Coronary artery (tissue), 2 donors: ENCODE measurements at regions not wholly inside any gene's neighbourhood (a gene's known extent, or its start where the extent isn't known, plus 50 kb on each side); places are given as distances from the start of the nearest gene placed in this dataset.
"Not testable (repeated sequence)": the region's sequence is repeated elsewhere in the genome, so short reads cannot be mapped to it uniquely, and the experiment has no call there.

Source experiments
- DNase-seq: peaks from one replicate; pipeline ENCODE4 v3.0.0-alpha.2; 2017; ENCODE audit warnings: low spot score
- H3K27ac ChIP-seq, 2 donors: fragments of 200-600 bp; sonication (generic); one replicate each; pipeline ENCODE4 v1.5.1; 2016 to 2019
- H3K4me3 ChIP-seq: fragments of 200-600 bp; sonication (generic); 2 replicates; pipeline ENCODE4 v1.5.1; 2016; ENCODE audit warnings: mild to moderate bottlenecking, moderate library complexity
- CTCF ChIP-seq: fragments of 200-600 bp; sonication (generic); IDR thresholded peaks from one replicate; pipeline ENCODE4 v1.5.1; 2019; ENCODE audit warnings: antibody characterized with exemption

GRCh38 chr5:36494028-36494427 lies 112.4 kb upstream of the SLC1A3 start:
- H3K4me3 ChIP-seq: no peak overlapping the region
- no peak for DNase-seq
- H3K27ac ChIP-seq: no peak overlapping the region
- TF ChIP-seq CTCF: no peak

- no peak for DNase-seq
- Histone ChIP-seq H3K27ac (no peak overlapping the region), H3K4me3 (no peak overlapping the region)
- TF ChIP-seq CTCF: no peak
Observed at GRCh38 chr5:36494841-36495601, 111.4 kb upstream of the SLC1A3 start.

GRCh38 chr5:36495611-36496010 lies 110.8 kb upstream of the SLC1A3 start:
- no peak overlapping the region for H3K27ac ChIP-seq
- H3K4me3 ChIP-seq: no peak overlapping the region
- TF ChIP-seq CTCF: no peak
- DNase-seq: no peak

- no peak for DNase-seq
- no peak for TF ChIP-seq CTCF
- H3K4me3 ChIP-seq: no peak overlapping the region
- H3K27ac ChIP-seq: no peak overlapping the region
Observed at GRCh38 chr5:36496471-36496870, 109.9 kb upstream of the SLC1A3 start.

- no peak for DNase-seq
Observed at GRCh38 chr5:36502608-36503007, 103.8 kb upstream of the SLC1A3 start.

GRCh38 chr5:36505021-36505420 lies 101.4 kb upstream of the SLC1A3 start:
- no peak for TF ChIP-seq CTCF
- Histone ChIP-seq H3K4me3 (no peak overlapping the region), H3K27ac (no peak overlapping the region)
- DNase-seq: no peak

More at GRCh38 chr5:36502608-36503007, 103.8 kb upstream of the SLC1A3 start:
- no peak for TF ChIP-seq CTCF
- Histone ChIP-seq H3K4me3 (no peak overlapping the region), H3K27ac (no peak overlapping the region)

GRCh38 chr5:36507332-36507952 lies 99.0 kb upstream of the SLC1A3 start:
- no peak for DNase-seq
- H3K4me3 ChIP-seq: no peak overlapping the region

GRCh38 chr5:36508331-36508730 lies 98.1 kb upstream of the SLC1A3 start:
- DNase-seq, H3K4me3 ChIP-seq, H3K27ac ChIP-seq: not testable (repeated sequence)

More at GRCh38 chr5:36507332-36507952, 99.0 kb upstream of the SLC1A3 start:
- no peak overlapping the region for H3K27ac ChIP-seq
- peak; percentile 78 for TF ChIP-seq CTCF

- H3K27ac ChIP-seq, H3K4me3 ChIP-seq, DNase-seq: not testable (repeated sequence)
Observed at GRCh38 chr5:36513647-36514046, 92.8 kb upstream of the SLC1A3 start.
